Heart right ventricle (tissue), 16 donors: ENCODE measurements at regions not wholly inside any gene's neighbourhood (a gene's known extent, or its start where the extent isn't known, plus 50 kb on each side); places are given as distances from the start of the nearest gene placed in this dataset.

Experiments used
- ATAC-seq, 8 donors: fragments of 200-7000 bp; cut with Tn5 transposase; one replicate each; pipeline ENCODE4 v1.9.1; 2020; ENCODE audit warnings: mild to moderate bottlenecking in 8 of 8, moderate library complexity in 8 of 8, moderate number of reproducible peaks in 1 of 8
- DNase-seq, 2 donors: peaks; one replicate each; pipeline ENCODE4 v3.0.0-alpha.2; 2020
- H3K27ac ChIP-seq, 10 donors: fragments of 200-600 bp; sonication (generic) in 2 of 10; one replicate each; pipeline versions ENCODE4 v1.5.0 to v1.8.0; 2020 to 2022; ENCODE audit warnings: mild to moderate bottlenecking in 3 of 10
- H3K27me3 ChIP-seq, 7 donors: fragments of 200-600 bp; one replicate each; pipeline ENCODE4 v1.8.0; 2021 to 2022; ENCODE audit warnings: mild to moderate bottlenecking in 2 of 7
- H3K36me3 ChIP-seq, 9 donors: fragments of 200-600 bp; sonication (generic) in 1 of 9; one replicate each; pipeline versions ENCODE4 v1.5.0 to v1.8.0; 2020 to 2022; ENCODE audit warnings: mild to moderate bottlenecking in 2 of 9
- H3K4me1 ChIP-seq, 9 donors: fragments of 200-600 bp; sonication (generic) in 1 of 9; one replicate each; pipeline versions ENCODE4 v1.5.0 to v1.8.0; 2020 to 2022; ENCODE audit warnings: mild to moderate bottlenecking in 4 of 9
- H3K4me3 ChIP-seq, 10 donors: fragments of 200-600 bp; sonication (generic) in 2 of 10; one replicate each; pipeline versions ENCODE4 v1.5.0 to v1.8.0; 2020 to 2022; ENCODE audit warnings: mild to moderate bottlenecking in 7 of 10, moderate library complexity in 2 of 10
- H3K9me3 ChIP-seq, 11 donors: fragments of 200-600 bp in 10 of 11; sonication (generic) in 2 of 11; one replicate each; pipeline versions ENCODE4 v1.5.0 to v1.8.0; 2013 to 2022; ENCODE audit warnings: mild to moderate bottlenecking in 2 of 11, control low read depth in 1 of 11, moderate library complexity in 1 of 11
- CTCF ChIP-seq, 9 donors: fragments of 200-600 bp; sonication (generic) in 2 of 9; IDR thresholded peaks; one replicate each; pipeline versions ENCODE4 v1.5.0 to v1.8.0; 2021 to 2022; ENCODE audit warnings: antibody characterized with exemption in 9 of 9, mild to moderate bottlenecking in 5 of 9, moderate library complexity in 1 of 9
- WGBS, 2 donors: extraction: QIAGEN DNeasy Blood & Tissue Kit; methylation state at CpG; one replicate each; pipeline ENCODE4 v1.1.7; 2013; ENCODE audit warnings: inconsistent platforms in 1 of 2; 5-methylcytosine and 5-hydroxymethylcytosine counted together
- intact Hi-C, 10 donors: fragments of 100-400 bp; cut with DNase I; formaldehyde crosslinking; loops; one replicate each; pipeline versions ENCODE4 v1.11.1 to v1.14.2; 2022
- donor health status: Arrhythmogenic right ventricular cardiomyopathy.
- donor health status: ischemic (EF 13 %, LVEDD 7.1; RV severe dilation, severe dysfunction).
- donor health status: healthy with polysubstance abuse.
- donor health status: DM: no; HTN: yes; CAD: no.
- donor health status: DM: no; HTN: no; CAD: no.
- donor health status: ischemic (EF 25% LVEDD 6.9; RV normal size, moderate dysfunction).
- donor health status: ischemic (EF 25% LVEDD 5.7; RV mildly dilated, moderate dysfunction).
- donor health status: healthy.
- donor health status: DM: yes; HTN: yes; CAD: no.
- donor health status: Ischemic cardiomyopathy.
- donor health status: ischemic (EF 35%, LVEDD 5.7; RV mildly dilated, moderate dysfunction).
- donor health status: nonischemic (EF 11% LVEDD 7.7; RV severe dilation, severe dysfunction).
- donor health status: DM: yes; HTN: yes; CAD: no.
- donor health status: PGD.
- donor health status: ischemic (EF 29% LVEDD 5.4; RV normal size, mild dysfunction).
- donor health status: nonischemic (EF 23%, LVEDD 6.1; RV moderate dilation, normal function).

GRCh38 chr6:141653590-141653989 lies 479.1 kb upstream of the GJE1 start:
- intact Hi-C loops, result no loop called here
- Histone ChIP-seq H3K27ac (no peak overlapping the region), H3K9me3 (peaks cover 0 to 11% (median 0%) of the 10 kb centered on the region in 11 donors), H3K27me3 (no peaks in the 10 kb centered on the region), H3K4me3 (no peak overlapping the region), H3K36me3 (no peaks in the 10 kb centered on the region), H3K4me1 (no peaks in the 10 kb centered on the region)
- TF ChIP-seq CTCF (IDR thresholded peaks at IDR 0.05), result no peak
- DNase-seq (no peak), ATAC-seq (no peak)
- WGBS, 2 donors, result 90 to 93% methylated on average over 1 of the region's 1 CpG

- no peaks in the 10 kb centered on the region for H3K4me1 ChIP-seq
- DNase-seq, result no peak
- intact Hi-C loops, result no loop called here
- no peaks in the 10 kb centered on the region for H3K27me3 ChIP-seq
- no peaks in the 10 kb centered on the region for H3K36me3 ChIP-seq
- no peak overlapping the region for H3K27ac ChIP-seq
- no peak overlapping the region for H3K4me3 ChIP-seq
- 69 to 72% methylated on average over 1 of the region's 1 CpG for WGBS, 2 donors
- no peak for TF ChIP-seq CTCF (IDR thresholded peaks at IDR 0.05)
- no peak for ATAC-seq
- H3K9me3 ChIP-seq, result no peaks in the 10 kb centered on the region
These were observed 490.8 kb upstream of the GJE1 start for GRCh38 chr6:141641951-141642350.

- no peaks in the 10 kb centered on the region for H3K27me3 ChIP-seq
- TF ChIP-seq CTCF (IDR thresholded peaks at IDR 0.05), result no peak
- 52 to 70% methylated on average over 1 of the region's 1 CpG for WGBS, 2 donors
- no peaks in the 10 kb centered on the region for H3K9me3 ChIP-seq
- no peak overlapping the region for H3K4me3 ChIP-seq
- intact Hi-C loops, result no loop called here
- no peak for ATAC-seq
- DNase-seq, result no peak
- no peaks in the 10 kb centered on the region for H3K36me3 ChIP-seq
- H3K27ac ChIP-seq, result no peak overlapping the region
- H3K4me1 ChIP-seq, result no peaks in the 10 kb centered on the region
These were observed 491.3 kb upstream of the GJE1 start for GRCh38 chr6:141641406-141641805.

GRCh38 chr6:141635621-141636020 lies 497.1 kb upstream of the GJE1 start:
- TF ChIP-seq CTCF (IDR thresholded peaks at IDR 0.05), result no peak
- Histone ChIP-seq H3K36me3 (no peaks in the 10 kb centered on the region), H3K27me3 (no peaks in the 10 kb centered on the region), H3K4me3 (no peak overlapping the region), H3K27ac (no peak overlapping the region), H3K4me1 (no peaks in the 10 kb centered on the region), H3K9me3 (no peaks in the 10 kb centered on the region)
- ATAC-seq (no peak), DNase-seq (no peak)
- intact Hi-C loops, result no loop called here
- 94 to 99% methylated on average over 3 of the region's 3 CpGs for WGBS, 2 donors

GRCh38 chr6:141634269-141634668 lies 498.5 kb upstream of the GJE1 start:
- DNase-seq, result no peak
- H3K27me3 ChIP-seq, result no peaks in the 10 kb centered on the region
- 71 to 80% methylated on average over 2 of the region's 2 CpGs for WGBS, 2 donors
- no peak overlapping the region for H3K27ac ChIP-seq
- H3K4me1 ChIP-seq, result no peaks in the 10 kb centered on the region
- H3K9me3 ChIP-seq, result no peaks in the 10 kb centered on the region
- H3K36me3 ChIP-seq, result no peaks in the 10 kb centered on the region
- ATAC-seq, result no peak
- intact Hi-C loops, result no loop called here
- no peak for TF ChIP-seq CTCF (IDR thresholded peaks at IDR 0.05)
- no peak overlapping the region for H3K4me3 ChIP-seq
